Naive thymus-derived CD4-positive, alpha-beta T cell (primary cell): ENCODE measurements at regions not wholly inside any gene's neighbourhood (a gene's known extent, or its start where the extent isn't known, plus 50 kb on each side); places are given as distances from the start of the nearest gene placed in this dataset.

ENCODE experiments used
- ATAC-seq: fragments of 150-1000 bp; cut with Tn5 transposase; 2 replicates; pipeline ENCODE4 v1.10.0; 2021; ENCODE audit warnings: mild to moderate bottlenecking, moderate library complexity
- CTCF ChIA-PET: fragments of 350-600 bp; sonication (Branson Sonifier 250); formaldehyde crosslinking; loops from one replicate; lab custom pipeline; 2021; ENCODE audit warnings: antibody characterized with exemption; lab: Charles Lee
- POLR2A ChIA-PET: fragments of 350-600 bp; sonication (Branson Sonifier 250); formaldehyde crosslinking; loops from one replicate; lab custom pipeline; 2021; ENCODE audit warnings: antibody characterized with exemption, inconsistent platforms; lab: Charles Lee
- DNase-seq, 9 donors: peaks; one replicate each; pipeline versions ENCODE4 v3.0.0 to v3.0.0-alpha.2; 2020 to 2022; ENCODE audit warnings: mixed read lengths in 1 of 9
- H3K27ac ChIP-seq: one replicate; pipeline ENCODE4 v1.7.0; 2013; ENCODE audit warnings: mild to moderate bottlenecking, low read depth, low read length, moderate library complexity
- H3K27me3 ChIP-seq, 2 donors: one replicate each; pipeline ENCODE4 v1.7.0; 2013; ENCODE audit warnings: low read length in 2 of 2, mild to moderate bottlenecking in 2 of 2, moderate library complexity in 2 of 2; ENCODE audit not compliant: control insufficient read depth in 2 of 2, insufficient read depth in 2 of 2
- H3K36me3 ChIP-seq, 3 experiments: 1 replicate in 2 of 3; 2 replicates in 1 of 3; pipeline ENCODE4 v1.7.0; 2013; ENCODE audit warnings: low read length in 3 of 3, mild to moderate bottlenecking in 3 of 3, moderate library complexity in 1 of 3; ENCODE audit not compliant: insufficient read depth in 3 of 3, control insufficient read depth in 2 of 3
- H3K4me1 ChIP-seq, 2 donors: one replicate each; pipeline ENCODE4 v1.7.0; 2013; ENCODE audit warnings: low read length in 2 of 2, mild to moderate bottlenecking in 2 of 2, moderate library complexity in 1 of 2; ENCODE audit not compliant: control insufficient read depth in 2 of 2, insufficient read depth in 2 of 2
- H3K4me3 ChIP-seq: 2 replicates; pipeline ENCODE4 v1.7.0; 2013; ENCODE audit warnings: mild to moderate bottlenecking, low read length
- H3K9me3 ChIP-seq, 3 experiments: 1 replicate in 2 of 3; 2 replicates in 1 of 3; pipeline ENCODE4 v1.7.0; 2013; ENCODE audit warnings: low read length in 3 of 3; ENCODE audit not compliant: control insufficient read depth in 2 of 3
- H3K27ac Mint-ChIP-seq, 9 donors: one replicate each; pipeline ENCODE4 v1.8.0; 2020 to 2022; ENCODE audit warnings: mixed read lengths in 9 of 9, mild to moderate bottlenecking in 8 of 9, moderate library complexity in 5 of 9, inconsistent platforms in 2 of 9
- H3K27me3 Mint-ChIP-seq, 5 donors: one replicate each; pipeline ENCODE4 v1.8.0; 2021 to 2022; ENCODE audit warnings: mixed read lengths in 5 of 5, mild to moderate bottlenecking in 1 of 5
- H3K36me3 Mint-ChIP-seq, 5 donors: one replicate each; pipeline ENCODE4 v1.8.0; 2020 to 2022; ENCODE audit warnings: mixed read lengths in 5 of 5, mild to moderate bottlenecking in 3 of 5, inconsistent platforms in 1 of 5
- H3K4me1 Mint-ChIP-seq, 7 donors: one replicate each; pipeline ENCODE4 v1.8.0; 2020 to 2022; ENCODE audit warnings: mixed read lengths in 7 of 7, mild to moderate bottlenecking in 3 of 7, inconsistent platforms in 1 of 7
- H3K4me3 Mint-ChIP-seq, 10 donors: one replicate each; pipeline ENCODE4 v1.8.0; 2020 to 2022; ENCODE audit warnings: mild to moderate bottlenecking in 10 of 10, mixed read lengths in 10 of 10, moderate library complexity in 6 of 10, inconsistent platforms in 2 of 10
- H3K9me3 Mint-ChIP-seq, 11 donors: one replicate each; pipeline ENCODE4 v1.8.0; 2020 to 2022; ENCODE audit warnings: mixed read lengths in 11 of 11, mild to moderate bottlenecking in 4 of 11, inconsistent platforms in 1 of 11, moderate library complexity in 1 of 11
- intact Hi-C, 2 donors: fragments of 100-400 bp; cut with micrococcal nuclease; formaldehyde crosslinking; loops; one replicate each; pipeline ENCODE4 v1.15.1; 2023

- Histone ChIP-seq H3K36me3 (no peaks in the 10 kb centered on the region), H3K27ac (no peak overlapping the region), H3K27me3 (no peaks in the 10 kb centered on the region), H3K4me3 (no peak overlapping the region), H3K9me3 (no peaks in the 10 kb centered on the region), H3K4me1 (no peaks in the 10 kb centered on the region)
- Mint-ChIP-seq H3K9me3 (peaks cover 0 to 4% (median 0%) of the 10 kb centered on the region in 11 donors), H3K27ac (no peak overlapping the region), H3K36me3 (no peaks in the 10 kb centered on the region), H3K4me1 (no peaks in the 10 kb centered on the region), H3K4me3 (no peak overlapping the region), H3K27me3 (peaks cover 0 to 4% (median 0%) of the 10 kb centered on the region in 5 donors)
- POLR2A ChIA-PET = no interaction called here
- CTCF ChIA-PET = no interaction called here
- ATAC-seq = no peak
- intact Hi-C loops = no loop called here
- DNase-seq = no peak
Observed at GRCh38 chr2:66382091-66382490, 52.8 kb upstream of the MEIS1 start.

GRCh38 chr2:66379473-66379872, 55.5 kb upstream of the MEIS1 start:
- DNase-seq (no peak), ATAC-seq (no peak)
- H3K27me3 ChIP-seq = no peaks in the 10 kb centered on the region
- H3K27ac ChIP-seq = no peak overlapping the region
- H3K36me3 ChIP-seq = no peaks in the 10 kb centered on the region
- Mint-ChIP-seq H3K27ac (no peak overlapping the region), H3K4me1 (no peaks in the 10 kb centered on the region), H3K27me3 (peaks cover 0 to 4% (median 0%) of the 10 kb centered on the region in 5 donors), H3K9me3 (peaks cover 0 to 4% (median 0%) of the 10 kb centered on the region in 11 donors), H3K4me3 (no peak overlapping the region), H3K36me3 (no peaks in the 10 kb centered on the region)
- H3K4me3 ChIP-seq = no peak overlapping the region
- H3K4me1 ChIP-seq = no peaks in the 10 kb centered on the region
- intact Hi-C loops = no loop called here
- CTCF ChIA-PET = no interaction called here
- POLR2A ChIA-PET = no interaction called here
- H3K9me3 ChIP-seq = no peaks in the 10 kb centered on the region

- POLR2A ChIA-PET = no interaction called here
Observed at GRCh38 chr2:66377832-66378231, 57.1 kb upstream of the MEIS1 start.

DNA sequence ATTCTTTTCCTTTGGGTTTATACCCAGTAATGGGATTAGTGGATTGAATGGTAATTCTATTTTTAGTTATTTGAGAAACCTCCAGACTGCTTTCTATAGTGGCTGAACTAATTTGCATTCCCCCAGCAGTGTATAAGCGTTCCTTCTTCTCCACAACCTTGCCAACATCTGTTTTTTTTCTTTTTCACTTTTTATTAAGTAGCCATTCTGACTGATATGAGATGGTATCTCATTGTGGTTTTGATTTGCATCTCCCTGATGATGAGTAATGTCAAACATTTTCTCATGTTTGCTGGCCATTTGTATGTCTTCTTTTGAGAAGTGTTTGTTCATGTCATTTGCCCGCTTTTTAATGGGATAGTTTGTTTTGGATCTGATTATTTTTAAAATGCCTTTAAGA, 64.1 kb upstream of the MEIS1 start:
- ChIA-PET POLR2A (no interaction called here), CTCF (no interaction called here)
- intact Hi-C loops = no loop called here
- Mint-ChIP-seq H3K36me3 (no peaks in the 10 kb centered on the region), H3K4me1 (no peaks in the 10 kb centered on the region), H3K27ac (no peak overlapping the region), H3K4me3 (no peak overlapping the region), H3K9me3 (peaks cover 0 to 3% (median 0%) of the 10 kb centered on the region in 11 donors), H3K27me3 (no peaks in the 10 kb centered on the region)
- no peak for DNase-seq
- no peak overlapping the region for H3K4me3 ChIP-seq
- H3K27ac ChIP-seq = no peak overlapping the region
- ATAC-seq = no peak
- H3K27me3 ChIP-seq = no peaks in the 10 kb centered on the region
- H3K9me3 ChIP-seq = no peaks in the 10 kb centered on the region
- H3K4me1 ChIP-seq = no peaks in the 10 kb centered on the region
- H3K36me3 ChIP-seq = no peaks in the 10 kb centered on the region

More at GRCh38 chr2:66377832-66378231, 57.1 kb upstream of the MEIS1 start:
- H3K4me3 Mint-ChIP-seq = no peak overlapping the region
- no peaks in the 10 kb centered on the region for H3K27me3 ChIP-seq
- no peaks in the 10 kb centered on the region for H3K4me1 Mint-ChIP-seq
- H3K27me3 Mint-ChIP-seq = peaks cover 0 to 4% (median 0%) of the 10 kb centered on the region in 5 donors
- H3K9me3 ChIP-seq = no peaks in the 10 kb centered on the region
- H3K27ac Mint-ChIP-seq = no peak overlapping the region
- DNase-seq (no peak), ATAC-seq (no peak)
- no peaks in the 10 kb centered on the region for H3K4me1 ChIP-seq
- H3K36me3 ChIP-seq = no peaks in the 10 kb centered on the region
- no peaks in the 10 kb centered on the region for H3K36me3 Mint-ChIP-seq
- CTCF ChIA-PET = no interaction called here
- peaks cover 0 to 4% (median 0%) of the 10 kb centered on the region in 11 donors for H3K9me3 Mint-ChIP-seq
- H3K27ac ChIP-seq = no peak overlapping the region
- intact Hi-C loops = no loop called here
- H3K4me3 ChIP-seq = no peak overlapping the region

DNA sequence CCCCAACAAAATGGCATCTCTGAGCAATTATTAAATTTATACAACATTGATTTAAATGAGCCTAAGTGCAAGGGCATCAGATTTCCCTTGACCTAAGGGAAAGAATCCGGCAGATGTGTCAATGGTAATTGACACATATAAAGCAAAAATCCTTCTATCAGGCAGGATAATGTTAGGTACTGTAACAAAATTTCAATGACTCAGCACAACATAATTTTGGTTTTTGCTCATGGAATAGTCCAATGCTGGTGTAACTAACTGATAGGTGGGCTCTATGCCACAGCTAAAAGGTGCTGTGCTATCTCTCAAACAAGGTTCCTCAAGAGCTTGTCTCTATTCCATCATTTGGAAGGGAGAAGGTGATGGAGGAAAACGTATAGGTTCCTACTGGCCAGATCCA, 68.3 kb upstream of the MEIS1 start:
- Histone ChIP-seq H3K27ac (no peak overlapping the region), H3K4me1 (no peaks in the 10 kb centered on the region), H3K9me3 (no peaks in the 10 kb centered on the region), H3K4me3 (no peak overlapping the region), H3K27me3 (no peaks in the 10 kb centered on the region), H3K36me3 (no peaks in the 10 kb centered on the region)
- intact Hi-C loops = no loop called here
- H3K4me3 Mint-ChIP-seq = no peak overlapping the region
- POLR2A ChIA-PET = no interaction called here
- CTCF ChIA-PET = no interaction called here
- DNase-seq (no peak), ATAC-seq (no peak)
- no peaks in the 10 kb centered on the region for H3K4me1 Mint-ChIP-seq
- H3K27ac Mint-ChIP-seq = no peak overlapping the region
- no peaks in the 10 kb centered on the region for H3K27me3 Mint-ChIP-seq
- H3K36me3 Mint-ChIP-seq = no peaks in the 10 kb centered on the region
- H3K9me3 Mint-ChIP-seq = peaks cover 0 to 3% (median 0%) of the 10 kb centered on the region in 11 donors

- POLR2A ChIA-PET = no interaction called here
- intact Hi-C loops = no loop called here
- peaks cover 0 to 3% (median 0%) of the 10 kb centered on the region in 11 donors for H3K9me3 Mint-ChIP-seq
- H3K27me3 Mint-ChIP-seq = no peaks in the 10 kb centered on the region
- no peak overlapping the region for H3K4me3 Mint-ChIP-seq
- H3K36me3 Mint-ChIP-seq = no peaks in the 10 kb centered on the region
- no peak overlapping the region for H3K4me3 ChIP-seq
- no peaks in the 10 kb centered on the region for H3K27me3 ChIP-seq
- H3K27ac Mint-ChIP-seq = no peak overlapping the region
- H3K27ac ChIP-seq = no peak overlapping the region
- no peaks in the 10 kb centered on the region for H3K4me1 Mint-ChIP-seq
- ATAC-seq (no peak), DNase-seq (no peak)
- no peaks in the 10 kb centered on the region for H3K36me3 ChIP-seq
- H3K4me1 ChIP-seq = no peaks in the 10 kb centered on the region
- CTCF ChIA-PET = no interaction called here
- no peaks in the 10 kb centered on the region for H3K9me3 ChIP-seq
Observed at GRCh38 chr2:66364495-66365333, 70.2 kb upstream of the MEIS1 start.

- ChIA-PET CTCF (no interaction called here), POLR2A (no interaction called here)
- Histone ChIP-seq H3K27ac (no peak overlapping the region), H3K27me3 (no peaks in the 10 kb centered on the region), H3K4me1 (no peaks in the 10 kb centered on the region), H3K9me3 (no peaks in the 10 kb centered on the region), H3K36me3 (no peaks in the 10 kb centered on the region), H3K4me3 (no peak overlapping the region)
- H3K27ac Mint-ChIP-seq = no peak overlapping the region
- H3K9me3 Mint-ChIP-seq = peaks cover 0 to 6% (median 2%) of the 10 kb centered on the region in 11 donors
- DNase-seq = no peak
- intact Hi-C loops = no loop called here
- H3K27me3 Mint-ChIP-seq = no peaks in the 10 kb centered on the region
- H3K4me3 Mint-ChIP-seq = no peak overlapping the region
- no peak for ATAC-seq
- no peaks in the 10 kb centered on the region for H3K36me3 Mint-ChIP-seq
- H3K4me1 Mint-ChIP-seq = no peaks in the 10 kb centered on the region
Observed at GRCh38 chr2:66362701-66363100, 72.2 kb upstream of the MEIS1 start.
